HFF-Myc (cell line): ENCODE measurements at regions not wholly inside any gene's neighbourhood (a gene's known extent, or its start where the extent isn't known, plus 50 kb on each side); places are given as distances from the start of the nearest gene placed in this dataset.

Source experiments
- DNase-seq: peaks from one replicate; pipeline ENCODE4 v3.0.0-alpha.2; 2011; ENCODE audit warnings: low read depth; ENCODE audit errors: extremely low read depth
- H3K4me3 ChIP-seq: replicated peaks from 2 replicates; pipeline ENCODE4 v1.5.1; 2011; ENCODE audit warnings: low read depth, mild to moderate bottlenecking, control low read depth, low read length
- CTCF ChIP-seq: IDR thresholded peaks from 2 replicates; pipeline ENCODE4 v1.5.1; 2012; ENCODE audit warnings: mild to moderate bottlenecking, low read depth, low read length, control low read depth; ENCODE audit errors: missing control alignments

DNA sequence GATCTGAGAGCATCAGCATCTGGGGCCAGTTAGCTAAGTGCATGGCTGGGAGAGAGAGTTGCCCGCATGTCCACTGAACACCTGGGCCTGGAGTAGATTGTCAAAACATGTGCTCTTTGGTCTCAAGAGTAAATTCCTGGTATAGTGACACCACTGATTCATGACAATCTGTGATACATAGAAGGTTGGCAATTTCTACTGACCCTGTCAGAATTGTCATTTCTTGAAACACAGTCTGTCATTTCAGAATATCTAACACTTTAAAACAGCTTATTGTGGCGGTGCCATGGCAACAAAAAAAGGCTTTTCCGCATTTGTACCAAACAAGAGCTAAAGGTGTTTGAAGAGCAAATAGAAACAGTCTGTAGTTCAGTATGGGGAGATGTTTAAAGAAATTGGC, 186.4 kb upstream of the FAM78B start:
- TF ChIP-seq CTCF = no peak

GRCh38 chr1:166354406-166354805, 187.6 kb upstream of the FAM78B start:
- no peak for TF ChIP-seq CTCF
- DNase-seq = no peak

More for the DNA sequence above, 186.4 kb upstream of the FAM78B start:
- no peak for DNase-seq
- H3K4me3 ChIP-seq = no peak overlapping the region

GRCh38 chr1:166365081-166365480, 198.3 kb upstream of the FAM78B start:
- no peak for DNase-seq
- TF ChIP-seq CTCF = no peak
- H3K4me3 ChIP-seq = no peak overlapping the region

More at GRCh38 chr1:166354406-166354805, 187.6 kb upstream of the FAM78B start:
- no peak overlapping the region for H3K4me3 ChIP-seq

- no peak overlapping the region for H3K4me3 ChIP-seq
- DNase-seq = no peak
- TF ChIP-seq CTCF = no peak
These were observed 201.2 kb upstream of the FAM78B start for GRCh38 chr1:166368030-166368429.

- no peak for DNase-seq
- no peak overlapping the region for H3K4me3 ChIP-seq
- TF ChIP-seq CTCF = no peak
These were observed 211.1 kb upstream of the FAM78B start for GRCh38 chr1:166377896-166378295.

DNA sequence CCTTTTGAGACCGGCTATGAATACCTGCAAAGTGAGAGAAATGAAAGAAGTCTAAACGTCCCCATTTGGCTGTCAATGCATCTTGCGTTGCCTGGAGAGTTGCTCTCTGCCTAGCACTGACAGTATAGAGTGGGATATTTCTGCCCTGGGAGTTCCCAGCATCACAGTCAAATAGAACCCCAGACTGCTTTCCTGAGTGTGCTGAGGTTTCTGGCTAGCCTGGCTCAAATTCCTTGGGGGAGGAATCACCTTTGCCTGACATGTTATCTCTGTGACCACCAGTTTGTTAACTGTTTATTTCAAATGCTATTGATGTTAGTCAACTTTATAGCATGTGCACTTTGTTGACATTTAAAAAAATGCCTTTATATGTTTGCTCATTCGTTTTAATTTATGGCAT, 212.0 kb upstream of the FAM78B start:
- no peak overlapping the region for H3K4me3 ChIP-seq
- TF ChIP-seq CTCF = no peak
- no peak for DNase-seq

- TF ChIP-seq CTCF = no peak
- DNase-seq = no peak
- no peak overlapping the region for H3K4me3 ChIP-seq
These were observed 212.6 kb upstream of the FAM78B start for GRCh38 chr1:166379447-166379846.
